ENCODE measurements at regions not wholly inside any gene's neighbourhood (a gene's known extent, or its start where the extent isn't known, plus 50 kb on each side); places are given as distances from the start of the nearest gene placed in this dataset.

- Histone ChIP-seq H2BK5ac (ENCODE audit: low read depth, low read length, poor library complexity, severe bottlenecking) (no peak overlapping the region), H3K79me1 (ENCODE audit: low read depth in 1 of 2, low read length in 2 of 2) (peaks cover 10 to 81% of the 10 kb centered on the region in 2 experiments), H2AK5ac (ENCODE audit: low read depth, low read length) (peak overlapping the region; percentile 63), H4K5ac (ENCODE audit: low read depth, low read length) (no peak overlapping the region), H3K23ac (ENCODE audit: low read depth, low read length) (peak overlapping the region; percentile 77), H2AFZ (replicated peaks; ENCODE audit: low read length, poor library complexity) (peak overlapping the region; percentile 25), H3K27ac (ENCODE audit: insufficient read depth, low read length) (peak overlapping the region; percentile 18; the same call in 1 of the 2 replicates), H3K4me2 (ENCODE audit: low read depth, low read length) (peak overlapping the region; percentile 42), H3K9ac (ENCODE audit: low read depth, low read length) (no peak overlapping the region; the same call in 1 of the 2 replicates), H3K4ac (ENCODE audit: low read depth, low read length) (0 out of 2 replicates have a peak overlapping the region, but pooled peaks have one; percentile 11), H3K9me1 (ENCODE audit: insufficient read depth, low read length) (peaks cover 14% of the 10 kb centered on the region; the same call in 1 of the 2 replicates), H3K4me1 (ENCODE audit: control insufficient read depth, insufficient read depth, low read length) (peaks cover 17% of the 10 kb centered on the region), H4K8ac (ENCODE audit: low read depth in 2 of 2, low read length in 2 of 2) (peak overlapping the region in 1 of 2 experiments; percentile 49; a peak in 2 of 4 replicates), H3K9me3 (ENCODE audit: control insufficient read depth, insufficient read depth, low read length) (no peaks in the 10 kb centered on the region), H2BK120ac (ENCODE audit: low read depth, low read length) (no peak overlapping the region), H3K56ac (ENCODE audit: extremely low read depth, insufficient read depth, low read length) (no peak overlapping the region), H2AK9ac (replicated peaks; ENCODE audit: low read depth, low read length, poor library complexity) (peak overlapping the region; percentile 74), H2BK20ac (ENCODE audit: low read depth, low read length) (no peak overlapping the region), H4K91ac (ENCODE audit: insufficient read depth, low read depth, low read length) (no peak overlapping the region), H2BK15ac (ENCODE audit: low read depth, low read length) (no peak overlapping the region), H3K36me3 (ENCODE audit: control insufficient read depth, insufficient read depth, low read length) (peaks cover 5% of the 10 kb centered on the region; the same call in 1 of the 2 replicates), H3K18ac (ENCODE audit: low read depth, low read length) (no peak overlapping the region), H3K27me3 (ENCODE audit: control insufficient read depth, insufficient read depth, low read length) (no peaks in the 10 kb centered on the region), H3K14ac (replicated peaks; ENCODE audit: low read depth, low read length) (peak overlapping the region; percentile 28; the same call in 1 of the 2 replicates), H4K20me1 (ENCODE audit: insufficient read depth, low read length) (peaks cover 95% of the 10 kb centered on the region), H3K4me3 (ENCODE audit: insufficient read depth, low read depth, low read length) (no peak overlapping the region)
- no TSS peak for BruUV-seq (replicated peaks)
- intact Hi-C loops (cut with micrococcal nuclease) (no loop called here), in situ Hi-C loops (cut with MboI; ENCODE audit: low sequenced_read_pairs) (no loop called here), dilution Hi-C loops (cut with HindIII; ENCODE audit: low sequenced_read_pairs, unreplicated experiment) (no loop called here)
- ATAC-seq (ENCODE audit: low read depth) (peak; percentile 60), DNase-seq (peak; percentile 76)
- WGBS, 2 experiments (ENCODE audit: extremely low coverage in 2 of 2, insufficient read length in 1 of 2), result 10% methylated on average over 15 of the region's 29 CpGs; no CpG with 5 or more reads in 1 of the 2 experiments
- CTCF ChIA-PET, result interaction anchor here (0.6 to 0.9 kb wide), 2 partner anchors 129 to 173 kb away, joined by 3 read pairs; no protein-coding TSS in a partner anchor
- POLR2A ChIA-PET (ENCODE audit: unreplicated experiment), result interaction anchor here (0.5 kb wide), 1 partner anchor 327 kb away, joined by 4 read pairs; the partner anchor contains the start of gene GSE1
- TF ChIP-seq USF2 (IDR thresholded peaks at IDR 0.05; ENCODE audit: low read depth, low read length) (peak; percentile 21; the same call in 1 of the 2 replicates), FOS (IDR thresholded peaks at IDR 0.05; ENCODE audit: low read depth, low read length) (no peak), RCOR1 (IDR thresholded peaks at IDR 0.05; ENCODE audit: insufficient replicate concordance, low read length) (no peak), BHLHE40 (IDR thresholded peaks at IDR 0.05; ENCODE audit: low read depth, low read length) (peak; percentile 47; the same call in 1 of the 2 replicates), RFX5 (IDR thresholded peaks at IDR 0.05; ENCODE audit: low read depth, low read length) (no peak), NFE2L2 (IDR thresholded peaks at IDR 0.05; ENCODE audit: low read depth, low read length) (no peak), CEBPB (IDR thresholded peaks at IDR 0.05; ENCODE audit: low read depth, low read length) (peak; percentile 89), CHD1 (IDR thresholded peaks at IDR 0.05; ENCODE audit: low read depth, low read length) (no peak), POLR2A (IDR thresholded peaks at IDR 0.05; ENCODE audit: low read depth, low read length) (no peak)
Measured at GRCh38 chr16:85286066-85286831, 174.0 kb upstream of the CIBAR2 start.

Data from IMR-90 (cell line).